ENCODE measurements at regions not wholly inside any gene's neighbourhood (a gene's known extent, or its start where the extent isn't known, plus 50 kb on each side); places are given as distances from the start of the nearest gene placed in this dataset.

DNA sequence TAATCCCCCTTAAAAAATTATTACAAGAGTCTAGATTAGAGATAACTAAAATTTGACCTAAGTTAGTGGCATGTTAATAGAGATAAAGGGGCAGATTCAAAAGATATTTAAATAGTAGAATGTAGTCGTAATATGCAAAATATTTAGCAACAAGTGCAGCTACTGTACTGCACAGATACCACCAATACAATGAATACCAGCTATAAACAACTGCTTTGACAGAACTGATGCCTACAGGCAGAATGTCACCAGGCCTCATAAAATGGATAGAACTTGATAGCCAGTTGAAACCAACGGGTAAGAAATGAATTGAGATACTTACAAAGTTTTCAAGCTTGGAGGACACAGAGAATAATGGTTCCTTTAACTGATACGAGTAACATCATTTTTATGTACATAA lies 249.3 kb upstream of the VEPH1 start:
- TF ChIP-seq EP300 (IDR thresholded peaks at IDR 0.05) (no peak), POLR2A (IDR thresholded peaks at IDR 0.05) (no peak)
- TF ChIP-seq, protein P1, sequence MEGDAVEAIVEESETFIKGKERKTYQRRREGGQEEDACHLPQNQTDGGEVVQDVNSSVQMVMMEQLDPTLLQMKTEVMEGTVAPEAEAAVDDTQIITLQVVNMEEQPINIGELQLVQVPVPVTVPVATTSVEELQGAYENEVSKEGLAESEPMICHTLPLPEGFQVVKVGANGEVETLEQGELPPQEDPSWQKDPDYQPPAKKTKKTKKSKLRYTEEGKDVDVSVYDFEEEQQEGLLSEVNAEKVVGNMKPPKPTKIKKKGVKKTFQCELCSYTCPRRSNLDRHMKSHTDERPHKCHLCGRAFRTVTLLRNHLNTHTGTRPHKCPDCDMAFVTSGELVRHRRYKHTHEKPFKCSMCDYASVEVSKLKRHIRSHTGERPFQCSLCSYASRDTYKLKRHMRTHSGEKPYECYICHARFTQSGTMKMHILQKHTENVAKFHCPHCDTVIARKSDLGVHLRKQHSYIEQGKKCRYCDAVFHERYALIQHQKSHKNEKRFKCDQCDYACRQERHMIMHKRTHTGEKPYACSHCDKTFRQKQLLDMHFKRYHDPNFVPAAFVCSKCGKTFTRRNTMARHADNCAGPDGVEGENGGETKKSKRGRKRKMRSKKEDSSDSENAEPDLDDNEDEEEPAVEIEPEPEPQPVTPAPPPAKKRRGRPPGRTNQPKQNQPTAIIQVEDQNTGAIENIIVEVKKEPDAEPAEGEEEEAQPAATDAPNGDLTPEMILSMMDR (IDR thresholded peaks at IDR 0.05) = no peak
- no peak overlapping the region for H3K4me3 ChIP-seq
- H3K4me1 ChIP-seq (ENCODE audit: insufficient read depth) = no peaks in the 10 kb centered on the region
- no peaks in the 10 kb centered on the region for H3K27me3 ChIP-seq
- no peaks in the 10 kb centered on the region for H3K9me3 ChIP-seq
- WGBS, 3 donors = 43 to 51% (median 47%) methylated on average over 3 of the region's 3 CpGs
- no peak for DNase-seq
- no peak overlapping the region for H3K27ac ChIP-seq
- no peaks in the 10 kb centered on the region for H3K36me3 ChIP-seq
- intact Hi-C loops (cut with DNase I) = loop anchor here in 1 of 4 donors (2.0 kb wide), 1 partner anchor 68 kb away; no protein-coding TSS in a partner anchor

GRCh38 chr3:157751386-157751785 lies 248.2 kb upstream of the VEPH1 start:
- TF ChIP-seq EP300 (IDR thresholded peaks at IDR 0.05) = no peak
- TF ChIP-seq, protein P1 (IDR thresholded peaks at IDR 0.05) = no peak
- TF ChIP-seq POLR2A (IDR thresholded peaks at IDR 0.05) = no peak
- Histone ChIP-seq H3K27me3 (no peaks in the 10 kb centered on the region), H3K36me3 (no peaks in the 10 kb centered on the region), H3K9me3 (no peaks in the 10 kb centered on the region), H3K4me1 (ENCODE audit: insufficient read depth) (no peaks in the 10 kb centered on the region), H3K27ac (no peak overlapping the region), H3K4me3 (no peak overlapping the region)
- 67 to 85% (median 80%) methylated on average over 1 of the region's 1 CpG for WGBS, 3 donors
- DNase-seq = no peak
- intact Hi-C loops (cut with DNase I) = no loop called here

- TF ChIP-seq, protein P1 (IDR thresholded peaks at IDR 0.05) = no peak
- TF ChIP-seq EP300 (IDR thresholded peaks at IDR 0.05) (no peak), POLR2A (IDR thresholded peaks at IDR 0.05) (no peak)
- no peak overlapping the region for H3K4me3 ChIP-seq
- H3K4me1 ChIP-seq (ENCODE audit: insufficient read depth) = no peaks in the 10 kb centered on the region
- intact Hi-C loops (cut with DNase I) = no loop called here
- H3K9me3 ChIP-seq = no peaks in the 10 kb centered on the region
- no peaks in the 10 kb centered on the region for H3K36me3 ChIP-seq
- DNase-seq = no peak
- H3K27ac ChIP-seq = no peak overlapping the region
- no peaks in the 10 kb centered on the region for H3K27me3 ChIP-seq
- 64 to 87% (median 72%) methylated on average over 1 of the region's 1 CpG for WGBS, 3 donors
Observed at GRCh38 chr3:157746391-157746790, 243.2 kb upstream of the VEPH1 start.

- Histone ChIP-seq H3K9me3 (no peaks in the 10 kb centered on the region), H3K27ac (no peak overlapping the region), H3K27me3 (no peaks in the 10 kb centered on the region), H3K4me1 (ENCODE audit: insufficient read depth) (no peaks in the 10 kb centered on the region), H3K36me3 (no peaks in the 10 kb centered on the region), H3K4me3 (no peak overlapping the region)
- intact Hi-C loops (cut with DNase I) = no loop called here
- no peak for TF ChIP-seq POLR2A (IDR thresholded peaks at IDR 0.05)
- TF ChIP-seq, protein P1 (IDR thresholded peaks at IDR 0.05) = no peak
- TF ChIP-seq EP300 (IDR thresholded peaks at IDR 0.05) = no peak
- no peak for DNase-seq
Observed at GRCh38 chr3:157741607-157742006, 238.4 kb upstream of the VEPH1 start.

GRCh38 chr3:157738441-157738840 lies 235.2 kb upstream of the VEPH1 start:
- intact Hi-C loops (cut with DNase I) = no loop called here
- WGBS, 3 donors = 82 to 90% (median 89%) methylated on average over 5 of the region's 5 CpGs
- Histone ChIP-seq H3K27ac (no peak overlapping the region), H3K36me3 (no peaks in the 10 kb centered on the region), H3K4me3 (no peak overlapping the region), H3K27me3 (no peaks in the 10 kb centered on the region), H3K9me3 (no peaks in the 10 kb centered on the region), H3K4me1 (ENCODE audit: insufficient read depth) (no peaks in the 10 kb centered on the region)
- TF ChIP-seq, protein P1 (IDR thresholded peaks at IDR 0.05) = no peak
- DNase-seq = no peak
